AG09309 (cell line): ENCODE measurements at regions not wholly inside any gene's neighbourhood (a gene's known extent, or its start where the extent isn't known, plus 50 kb on each side); places are given as distances from the start of the nearest gene placed in this dataset.

ENCODE experiments used
- DNase-seq: peaks from one replicate; pipeline ENCODE4 v3.0.0-alpha.2; 2010; ENCODE audit warnings: low read depth
- H3K4me3 ChIP-seq: 2 replicates; pipeline ENCODE4 v1.5.1; 2011; ENCODE audit warnings: mild to moderate bottlenecking, low read depth, low read length, moderate library complexity; ENCODE audit not compliant: control insufficient read depth
- TF ChIP-seq, protein P1 (sequence below): IDR thresholded peaks from 2 replicates; pipeline ENCODE4 v1.5.1; 2011; ENCODE audit warnings: mild to moderate bottlenecking, low read depth, low read length, inconsistent platforms; ENCODE audit not compliant: insufficient read depth, control insufficient read depth; ENCODE audit errors: missing control alignments

DNA sequence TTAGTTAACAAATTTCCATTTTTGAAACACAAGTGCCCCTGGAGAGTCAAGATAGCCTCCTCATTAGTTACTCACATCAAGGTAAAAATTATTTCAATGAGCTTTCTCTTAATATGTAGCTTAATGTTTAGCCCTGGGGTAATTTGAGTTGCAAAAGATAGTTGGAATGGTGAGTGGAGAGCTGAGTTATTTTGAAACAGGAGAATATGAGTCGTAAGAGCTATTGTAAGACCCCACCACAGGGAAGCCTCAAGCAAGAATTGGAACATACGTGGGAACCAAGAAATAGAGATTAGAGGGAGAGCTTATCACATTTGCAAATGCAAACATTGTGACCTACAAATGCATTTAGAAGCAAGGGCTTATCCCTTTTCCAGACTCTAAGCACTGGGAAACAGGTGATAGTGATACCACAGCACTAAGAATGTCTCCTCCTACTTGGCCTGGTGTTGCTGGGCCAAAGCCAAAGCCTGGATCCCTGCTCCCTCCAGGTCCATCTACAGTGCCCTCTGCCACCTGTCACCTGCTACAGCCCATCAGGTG, 635.1 kb downstream of the PTPRC start:
- no peak overlapping the region for H3K4me3 ChIP-seq
- TF ChIP-seq, protein P1, sequence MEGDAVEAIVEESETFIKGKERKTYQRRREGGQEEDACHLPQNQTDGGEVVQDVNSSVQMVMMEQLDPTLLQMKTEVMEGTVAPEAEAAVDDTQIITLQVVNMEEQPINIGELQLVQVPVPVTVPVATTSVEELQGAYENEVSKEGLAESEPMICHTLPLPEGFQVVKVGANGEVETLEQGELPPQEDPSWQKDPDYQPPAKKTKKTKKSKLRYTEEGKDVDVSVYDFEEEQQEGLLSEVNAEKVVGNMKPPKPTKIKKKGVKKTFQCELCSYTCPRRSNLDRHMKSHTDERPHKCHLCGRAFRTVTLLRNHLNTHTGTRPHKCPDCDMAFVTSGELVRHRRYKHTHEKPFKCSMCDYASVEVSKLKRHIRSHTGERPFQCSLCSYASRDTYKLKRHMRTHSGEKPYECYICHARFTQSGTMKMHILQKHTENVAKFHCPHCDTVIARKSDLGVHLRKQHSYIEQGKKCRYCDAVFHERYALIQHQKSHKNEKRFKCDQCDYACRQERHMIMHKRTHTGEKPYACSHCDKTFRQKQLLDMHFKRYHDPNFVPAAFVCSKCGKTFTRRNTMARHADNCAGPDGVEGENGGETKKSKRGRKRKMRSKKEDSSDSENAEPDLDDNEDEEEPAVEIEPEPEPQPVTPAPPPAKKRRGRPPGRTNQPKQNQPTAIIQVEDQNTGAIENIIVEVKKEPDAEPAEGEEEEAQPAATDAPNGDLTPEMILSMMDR, result no peak
- DNase-seq, result no peak

GRCh38 chr1:199279067-199279466, 640.2 kb downstream of the PTPRC start:
- no peak overlapping the region for H3K4me3 ChIP-seq
- TF ChIP-seq, protein P1, result no peak
- DNase-seq, result no peak

DNA sequence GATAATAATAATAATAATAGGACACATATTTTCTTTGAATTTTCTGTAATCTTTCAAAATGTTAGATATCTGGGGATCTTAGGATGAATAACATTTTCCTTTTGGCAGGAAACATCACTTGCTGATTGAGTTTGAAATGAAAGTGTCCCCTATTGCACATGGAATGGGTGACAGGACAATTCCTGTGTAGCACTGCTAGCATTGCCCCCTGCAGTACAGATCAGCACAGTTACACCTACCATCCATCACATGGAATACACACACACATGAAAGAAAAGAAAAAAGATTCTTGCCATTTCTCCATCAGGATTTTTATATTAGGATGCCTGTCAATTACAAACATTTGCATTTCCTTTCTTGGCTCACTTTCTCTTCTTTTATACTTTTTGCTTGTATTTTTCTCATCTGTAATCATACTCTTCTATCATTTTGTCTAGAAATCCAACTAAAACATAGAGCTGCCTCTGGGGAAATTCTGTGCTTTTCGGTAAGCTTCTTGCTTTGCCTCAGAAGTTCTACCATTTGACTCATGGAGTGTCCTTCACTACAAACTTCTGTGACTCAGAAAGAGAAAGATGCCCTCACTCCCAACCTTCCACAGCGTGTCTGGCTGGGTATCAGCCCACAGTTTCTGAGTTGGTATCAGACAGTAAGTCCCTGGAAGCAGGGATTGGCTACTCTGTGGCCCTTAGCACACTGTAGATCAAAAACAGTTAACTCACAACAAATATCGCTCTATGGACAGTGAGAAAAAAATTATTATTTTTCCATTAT, 641.2 kb downstream of the PTPRC start:
- no peak overlapping the region for H3K4me3 ChIP-seq
- TF ChIP-seq, protein P1, result no peak
- no peak for DNase-seq

DNA sequence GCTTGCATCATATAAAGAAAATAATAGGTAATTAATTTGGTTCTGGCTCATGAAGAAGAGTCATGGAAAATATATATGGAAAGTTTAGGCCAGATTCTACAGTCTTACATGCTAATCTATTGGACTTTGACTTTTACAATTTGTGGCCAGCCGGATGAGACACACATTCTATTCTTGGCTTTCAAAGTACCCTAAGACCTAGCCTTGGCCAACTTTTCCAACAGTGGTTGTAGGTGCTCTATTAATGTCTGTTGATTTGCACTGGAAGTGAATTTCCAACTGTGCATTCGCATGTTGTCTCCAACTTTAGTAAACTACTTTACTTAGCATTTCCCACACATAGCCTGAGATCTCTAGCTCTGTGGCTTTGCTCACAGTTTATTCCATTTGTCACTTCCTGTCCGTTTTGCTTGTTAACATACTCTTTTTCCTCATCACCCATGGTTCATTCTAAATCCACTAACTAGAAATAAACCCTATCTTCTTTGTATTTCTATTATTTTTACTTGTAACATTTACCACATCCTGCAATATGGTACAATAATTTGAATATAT, 644.0 kb downstream of the PTPRC start:
- no peak for DNase-seq
- TF ChIP-seq, protein P1, result no peak
- H3K4me3 ChIP-seq, result no peak overlapping the region

- no peak overlapping the region for H3K4me3 ChIP-seq
- DNase-seq, result no peak
- TF ChIP-seq, protein P1, result no peak
These were observed 645.0 kb downstream of the PTPRC start for GRCh38 chr1:199283794-199284193.

- TF ChIP-seq, protein P1, result no peak
- H3K4me3 ChIP-seq, result no peak overlapping the region
- DNase-seq, result no peak
These were observed 648.4 kb downstream of the PTPRC start for GRCh38 chr1:199287206-199287605.
